HEK293 (cell line): ENCODE measurements at regions not wholly inside any gene's neighbourhood (a gene's known extent, or its start where the extent isn't known, plus 50 kb on each side); places are given as distances from the start of the nearest gene placed in this dataset.

Source experiments
- SCRT1 ChIP-seq: fragments of 450-650 bp; formaldehyde crosslinking; IDR thresholded peaks from 2 replicates; pipeline ENCODE4 v1.5.1; 2016; ENCODE audit warnings: missing biosample characterization, missing genetic modification characterization, borderline replicate concordance
- ZBTB1 ChIP-seq: fragments of 450-650 bp; formaldehyde crosslinking; IDR thresholded peaks from 2 replicates; pipeline ENCODE4 v1.5.1; 2016; ENCODE audit warnings: missing biosample characterization, missing genetic modification characterization
- ZNF274 ChIP-seq, 2 experiments: fragments of 200-500 bp in 1 of 2; fragments of 450-650 bp in 1 of 2; sonication (Bioruptor generic) in 1 of 2; formaldehyde crosslinking in 1 of 2; IDR thresholded peaks; 2 replicates each; pipeline versions ENCODE4 v1.5.1 to v1.6.1; 2014 to 2016; ENCODE audit warnings: borderline replicate concordance in 1 of 2, inconsistent platforms in 1 of 2, low read length in 1 of 2, missing biosample characterization in 1 of 2, missing genetic modification characterization in 1 of 2
- ZNF488 ChIP-seq: fragments of 450-650 bp; formaldehyde crosslinking; IDR thresholded peaks from 2 replicates; pipeline ENCODE4 v1.5.1; 2016; ENCODE audit warnings: missing biosample characterization, missing genetic modification characterization
- ZNF664 ChIP-seq: fragments of 450-650 bp; formaldehyde crosslinking; IDR thresholded peaks from 2 replicates; pipeline ENCODE4 v1.5.1; 2016; ENCODE audit warnings: missing biosample characterization, missing genetic modification characterization
- ZNF704 ChIP-seq: fragments of 450-650 bp; formaldehyde crosslinking; IDR thresholded peaks from 2 replicates; pipeline ENCODE4 v1.5.1; 2016; ENCODE audit warnings: missing biosample characterization, missing genetic modification characterization
- ZNF792 ChIP-seq: fragments of 450-650 bp; formaldehyde crosslinking; IDR thresholded peaks from 2 replicates; pipeline ENCODE4 v1.5.1; 2016; ENCODE audit warnings: missing biosample characterization, missing genetic modification characterization
- ZNF830 ChIP-seq: fragments of 450-650 bp; IDR thresholded peaks from 2 replicates; pipeline ENCODE4 v1.5.0; 2018; ENCODE audit warnings: missing biosample characterization, missing genetic modification characterization, low read depth, mild to moderate bottlenecking, moderate library complexity
- TF ChIP-seq, protein P1 (sequence below): fragments of 450-650 bp; formaldehyde crosslinking; IDR thresholded peaks from 2 replicates; pipeline ENCODE4 v1.5.1; 2016; ENCODE audit warnings: missing biosample characterization, missing genetic modification characterization
- TF ChIP-seq, protein P2 (sequence below): fragments of 450-650 bp; formaldehyde crosslinking; IDR thresholded peaks from 2 replicates; pipeline ENCODE4 v1.5.1; 2017; ENCODE audit warnings: missing biosample characterization, missing genetic modification characterization
- TF ChIP-seq, protein P3 (sequence below): fragments of 450-650 bp; formaldehyde crosslinking; IDR thresholded peaks from 2 replicates; pipeline ENCODE4 v1.5.1; 2016; ENCODE audit warnings: missing biosample characterization, missing genetic modification characterization
- TF ChIP-seq, protein P4 (sequence below): fragments of 450-650 bp; formaldehyde crosslinking; IDR thresholded peaks from 2 replicates; pipeline ENCODE4 v1.5.1; 2016; ENCODE audit warnings: missing biosample characterization, missing genetic modification characterization

- TF ChIP-seq ZNF830 (tag by site-specific recombination) (no peak), ZNF704 (no peak), ZNF274 (IDR thresholded peaks at IDR 0.05; ENCODE audit: low read length) (no peak), ZNF274 (tag by site-specific recombination; IDR thresholded peaks at IDR 0.05; ENCODE audit: borderline replicate concordance) (no peak), SCRT1 (tag by site-specific recombination) (no peak), ZNF792 (tag by site-specific recombination) (no peak), ZNF664 (tag by site-specific recombination) (no peak), ZNF488 (tag by site-specific recombination) (no peak), ZBTB1 (tag by site-specific recombination) (no peak)
- TF ChIP-seq, protein P1, sequence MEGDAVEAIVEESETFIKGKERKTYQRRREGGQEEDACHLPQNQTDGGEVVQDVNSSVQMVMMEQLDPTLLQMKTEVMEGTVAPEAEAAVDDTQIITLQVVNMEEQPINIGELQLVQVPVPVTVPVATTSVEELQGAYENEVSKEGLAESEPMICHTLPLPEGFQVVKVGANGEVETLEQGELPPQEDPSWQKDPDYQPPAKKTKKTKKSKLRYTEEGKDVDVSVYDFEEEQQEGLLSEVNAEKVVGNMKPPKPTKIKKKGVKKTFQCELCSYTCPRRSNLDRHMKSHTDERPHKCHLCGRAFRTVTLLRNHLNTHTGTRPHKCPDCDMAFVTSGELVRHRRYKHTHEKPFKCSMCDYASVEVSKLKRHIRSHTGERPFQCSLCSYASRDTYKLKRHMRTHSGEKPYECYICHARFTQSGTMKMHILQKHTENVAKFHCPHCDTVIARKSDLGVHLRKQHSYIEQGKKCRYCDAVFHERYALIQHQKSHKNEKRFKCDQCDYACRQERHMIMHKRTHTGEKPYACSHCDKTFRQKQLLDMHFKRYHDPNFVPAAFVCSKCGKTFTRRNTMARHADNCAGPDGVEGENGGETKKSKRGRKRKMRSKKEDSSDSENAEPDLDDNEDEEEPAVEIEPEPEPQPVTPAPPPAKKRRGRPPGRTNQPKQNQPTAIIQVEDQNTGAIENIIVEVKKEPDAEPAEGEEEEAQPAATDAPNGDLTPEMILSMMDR (tag by site-specific recombination), result no peak
- TF ChIP-seq, protein P2, sequence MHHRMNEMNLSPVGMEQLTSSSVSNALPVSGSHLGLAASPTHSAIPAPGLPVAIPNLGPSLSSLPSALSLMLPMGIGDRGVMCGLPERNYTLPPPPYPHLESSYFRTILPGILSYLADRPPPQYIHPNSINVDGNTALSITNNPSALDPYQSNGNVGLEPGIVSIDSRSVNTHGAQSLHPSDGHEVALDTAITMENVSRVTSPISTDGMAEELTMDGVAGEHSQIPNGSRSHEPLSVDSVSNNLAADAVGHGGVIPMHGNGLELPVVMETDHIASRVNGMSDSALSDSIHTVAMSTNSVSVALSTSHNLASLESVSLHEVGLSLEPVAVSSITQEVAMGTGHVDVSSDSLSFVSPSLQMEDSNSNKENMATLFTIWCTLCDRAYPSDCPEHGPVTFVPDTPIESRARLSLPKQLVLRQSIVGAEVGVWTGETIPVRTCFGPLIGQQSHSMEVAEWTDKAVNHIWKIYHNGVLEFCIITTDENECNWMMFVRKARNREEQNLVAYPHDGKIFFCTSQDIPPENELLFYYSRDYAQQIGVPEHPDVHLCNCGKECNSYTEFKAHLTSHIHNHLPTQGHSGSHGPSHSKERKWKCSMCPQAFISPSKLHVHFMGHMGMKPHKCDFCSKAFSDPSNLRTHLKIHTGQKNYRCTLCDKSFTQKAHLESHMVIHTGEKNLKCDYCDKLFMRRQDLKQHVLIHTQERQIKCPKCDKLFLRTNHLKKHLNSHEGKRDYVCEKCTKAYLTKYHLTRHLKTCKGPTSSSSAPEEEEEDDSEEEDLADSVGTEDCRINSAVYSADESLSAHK (tag by site-specific recombination), result no peak
- TF ChIP-seq, protein P3, sequence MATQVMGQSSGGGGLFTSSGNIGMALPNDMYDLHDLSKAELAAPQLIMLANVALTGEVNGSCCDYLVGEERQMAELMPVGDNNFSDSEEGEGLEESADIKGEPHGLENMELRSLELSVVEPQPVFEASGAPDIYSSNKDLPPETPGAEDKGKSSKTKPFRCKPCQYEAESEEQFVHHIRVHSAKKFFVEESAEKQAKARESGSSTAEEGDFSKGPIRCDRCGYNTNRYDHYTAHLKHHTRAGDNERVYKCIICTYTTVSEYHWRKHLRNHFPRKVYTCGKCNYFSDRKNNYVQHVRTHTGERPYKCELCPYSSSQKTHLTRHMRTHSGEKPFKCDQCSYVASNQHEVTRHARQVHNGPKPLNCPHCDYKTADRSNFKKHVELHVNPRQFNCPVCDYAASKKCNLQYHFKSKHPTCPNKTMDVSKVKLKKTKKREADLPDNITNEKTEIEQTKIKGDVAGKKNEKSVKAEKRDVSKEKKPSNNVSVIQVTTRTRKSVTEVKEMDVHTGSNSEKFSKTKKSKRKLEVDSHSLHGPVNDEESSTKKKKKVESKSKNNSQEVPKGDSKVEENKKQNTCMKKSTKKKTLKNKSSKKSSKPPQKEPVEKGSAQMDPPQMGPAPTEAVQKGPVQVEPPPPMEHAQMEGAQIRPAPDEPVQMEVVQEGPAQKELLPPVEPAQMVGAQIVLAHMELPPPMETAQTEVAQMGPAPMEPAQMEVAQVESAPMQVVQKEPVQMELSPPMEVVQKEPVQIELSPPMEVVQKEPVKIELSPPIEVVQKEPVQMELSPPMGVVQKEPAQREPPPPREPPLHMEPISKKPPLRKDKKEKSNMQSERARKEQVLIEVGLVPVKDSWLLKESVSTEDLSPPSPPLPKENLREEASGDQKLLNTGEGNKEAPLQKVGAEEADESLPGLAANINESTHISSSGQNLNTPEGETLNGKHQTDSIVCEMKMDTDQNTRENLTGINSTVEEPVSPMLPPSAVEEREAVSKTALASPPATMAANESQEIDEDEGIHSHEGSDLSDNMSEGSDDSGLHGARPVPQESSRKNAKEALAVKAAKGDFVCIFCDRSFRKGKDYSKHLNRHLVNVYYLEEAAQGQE (tag by site-specific recombination), result no peak
- TF ChIP-seq, protein P4, sequence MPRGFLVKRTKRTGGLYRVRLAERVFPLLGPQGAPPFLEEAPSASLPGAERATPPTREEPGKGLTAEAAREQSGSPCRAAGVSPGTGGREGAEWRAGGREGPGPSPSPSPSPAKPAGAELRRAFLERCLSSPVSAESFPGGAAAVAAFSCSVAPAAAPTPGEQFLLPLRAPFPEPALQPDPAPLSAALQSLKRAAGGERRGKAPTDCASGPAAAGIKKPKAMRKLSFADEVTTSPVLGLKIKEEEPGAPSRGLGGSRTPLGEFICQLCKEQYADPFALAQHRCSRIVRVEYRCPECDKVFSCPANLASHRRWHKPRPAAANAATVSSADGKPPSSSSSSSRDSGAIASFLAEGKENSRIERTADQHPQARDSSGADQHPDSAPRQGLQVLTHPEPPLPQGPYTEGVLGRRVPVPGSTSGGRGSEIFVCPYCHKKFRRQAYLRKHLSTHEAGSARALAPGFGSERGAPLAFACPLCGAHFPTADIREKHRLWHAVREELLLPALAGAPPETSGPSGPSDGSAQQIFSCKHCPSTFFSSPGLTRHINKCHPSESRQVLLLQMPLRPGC (tag by site-specific recombination), result no peak
These were observed 71.7 kb downstream of the TMCO5A start for GRCh38 chr15:38005953-38006808.
